GM21526 (cell line): ENCODE measurements at regions not wholly inside any gene's neighbourhood (a gene's known extent, or its start where the extent isn't known, plus 50 kb on each side); places are given as distances from the start of the nearest gene placed in this dataset.
"Not testable (repeated sequence)": the region's sequence is repeated elsewhere in the genome, so short reads cannot be mapped to it uniquely, and the experiment has no call there.

ENCODE experiments used
- ATAC-seq: cut with Tn5 transposase; IDR thresholded peaks from one replicate; pipeline ENCODE4 v1.9.1; 2021; ENCODE audit warnings: moderate library complexity; ENCODE audit not compliant: unreplicated experiment, low FRiP score

- ATAC-seq, result no peak
These were observed 95.4 kb upstream of the ANXA1 start for GRCh38 chr9:73056245-73056644.

GRCh38 chr9:73054091-73054490 lies 97.6 kb upstream of the ANXA1 start:
- ATAC-seq, result no peak

GRCh38 chr9:73053543-73053942 lies 98.1 kb upstream of the ANXA1 start:
- no peak for ATAC-seq

GRCh38 chr9:73050887-73051550 lies 98.2 kb upstream of the ALDH1A1 start:
- no peak for ATAC-seq

DNA sequence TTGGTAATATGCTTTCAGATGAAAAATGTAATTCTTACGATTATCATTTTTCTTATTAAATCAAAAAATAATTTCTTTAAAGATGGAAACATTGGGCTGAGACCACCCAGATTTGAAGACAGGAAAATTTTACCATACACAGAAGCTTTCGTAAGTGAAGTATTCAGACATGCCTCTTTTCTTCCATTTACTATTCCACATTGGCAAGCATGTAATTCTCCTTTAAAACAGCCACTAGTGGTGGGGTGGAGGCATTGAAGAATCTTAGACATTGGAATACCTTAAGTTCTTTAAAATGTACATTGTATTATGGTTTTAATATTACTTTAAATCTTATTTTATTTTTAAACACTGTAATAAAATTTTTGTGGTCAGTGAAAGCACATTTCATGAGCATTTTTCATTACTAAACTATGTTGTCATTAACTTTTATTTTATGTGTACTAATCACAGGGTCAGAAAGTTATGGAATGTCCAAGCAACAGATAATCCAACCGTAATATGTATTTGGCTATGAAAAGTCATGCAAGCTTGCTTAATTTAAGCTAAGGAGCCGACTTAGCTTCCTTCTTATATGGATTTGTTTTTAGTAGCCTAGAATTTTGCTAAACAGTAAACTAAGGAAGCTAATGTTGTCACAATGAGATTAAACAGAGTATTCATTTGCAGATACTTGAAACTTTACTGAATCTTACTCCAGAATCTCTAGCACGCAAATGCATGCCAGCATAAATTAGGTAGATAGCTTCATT lies 97.4 kb upstream of the ALDH1A1 start:
- no peak for ATAC-seq

- no peak for ATAC-seq
These were observed 96.4 kb upstream of the ALDH1A1 start for GRCh38 chr9:73049280-73049679.

- no peak for ATAC-seq
These were observed 93.9 kb upstream of the ALDH1A1 start for GRCh38 chr9:73046769-73047168.

- ATAC-seq, result not testable (repeated sequence)
These were observed 91.9 kb upstream of the ALDH1A1 start for GRCh38 chr9:73044776-73045175.

- ATAC-seq, result no peak
These were observed 89.3 kb upstream of the ALDH1A1 start for GRCh38 chr9:73042155-73042554.

GRCh38 chr9:73039271-73040263 lies 86.7 kb upstream of the ALDH1A1 start:
- ATAC-seq, result no peak

DNA sequence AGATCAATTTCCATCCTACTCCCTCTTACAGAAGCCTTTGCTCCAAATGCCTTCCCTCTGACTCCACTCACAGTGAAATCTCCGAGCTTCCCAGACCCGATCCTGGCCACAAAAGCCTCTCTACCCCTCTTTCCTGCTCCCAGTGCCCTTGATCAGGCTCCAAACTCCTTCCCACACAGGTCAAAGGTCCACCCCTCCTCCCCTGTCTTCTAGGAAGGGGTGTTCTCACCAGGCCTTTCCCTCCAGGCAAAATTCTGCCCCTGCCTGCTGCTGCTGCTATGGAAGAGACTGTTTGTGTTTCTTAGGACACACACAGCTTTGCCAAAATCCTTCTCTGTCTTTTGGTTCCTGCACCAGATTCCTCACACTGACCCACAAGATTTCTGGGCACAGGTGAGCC lies 85.8 kb upstream of the ALDH1A1 start:
- ATAC-seq, result no peak

- no peak for ATAC-seq
These were observed 85.2 kb upstream of the ALDH1A1 start for GRCh38 chr9:73038089-73038509.

DNA sequence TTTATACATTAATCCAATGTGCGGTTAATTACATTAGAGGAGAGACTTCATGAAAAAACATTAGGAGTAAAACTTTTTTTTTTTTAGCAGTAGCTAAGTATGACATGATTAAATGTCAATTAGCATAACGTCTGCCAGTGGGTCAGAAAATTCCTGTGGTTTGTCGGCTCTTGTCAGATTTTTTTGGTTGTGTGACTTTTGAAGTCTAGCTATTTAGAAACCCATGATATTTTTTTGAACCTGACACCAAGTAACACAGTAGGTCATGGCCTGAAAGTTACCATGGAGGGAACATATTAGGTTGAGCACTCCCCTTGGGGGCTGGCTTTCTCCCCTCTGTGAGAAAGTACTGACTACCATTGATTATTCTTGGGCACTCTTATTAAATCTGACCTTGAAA lies 84.8 kb upstream of the ALDH1A1 start:
- no peak for ATAC-seq

- no peak for ATAC-seq
These were observed 82.1 kb upstream of the ALDH1A1 start for GRCh38 chr9:73034962-73035361.

- no peak for ATAC-seq
These were observed 78.5 kb upstream of the ALDH1A1 start for GRCh38 chr9:73031350-73031749.

GRCh38 chr9:73030370-73031030 lies 77.6 kb upstream of the ALDH1A1 start:
- no peak for ATAC-seq

- no peak for ATAC-seq
These were observed 76.5 kb upstream of the ALDH1A1 start for GRCh38 chr9:73029346-73029745.

DNA sequence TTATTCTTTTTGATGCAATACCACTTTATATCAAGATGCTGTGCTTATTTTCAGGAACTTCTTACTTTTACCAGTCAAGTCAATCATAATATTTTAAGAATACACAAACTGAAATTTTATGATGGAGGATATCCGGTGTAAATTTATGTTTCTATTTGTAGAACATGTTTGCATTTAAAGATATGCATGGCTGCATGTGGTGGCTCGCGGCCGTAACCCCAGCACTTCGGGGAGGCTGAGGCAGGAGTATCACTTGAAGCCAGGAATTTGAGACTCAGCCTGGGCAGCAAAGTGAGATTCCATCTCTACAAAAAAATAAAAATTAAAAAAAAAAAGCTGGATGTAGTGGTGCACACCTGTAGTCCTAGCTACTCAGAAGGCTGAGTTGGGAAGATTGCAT lies 73.5 kb upstream of the ALDH1A1 start:
- peak; percentile 66 for ATAC-seq

- ATAC-seq, result no peak
These were observed 71.8 kb upstream of the ALDH1A1 start for GRCh38 chr9:73024601-73025034.

- peak; percentile 52 for ATAC-seq
These were observed 70.2 kb upstream of the ALDH1A1 start for GRCh38 chr9:73023025-73023541.
